HEK293 (cell line): ENCODE measurements at regions not wholly inside any gene's neighbourhood (a gene's known extent, or its start where the extent isn't known, plus 50 kb on each side); places are given as distances from the start of the nearest gene placed in this dataset.

Experiments used
- CTCF ChIA-PET: fragments of 350-600 bp; formaldehyde crosslinking; extraction: SDS; loops from one replicate; lab custom pipeline; 2021; ENCODE audit warnings: antibody characterized with exemption; lab: Yijun Ruan, JAX
- POLR2A ChIA-PET: fragments of 300-600 bp; formaldehyde crosslinking; extraction: SDS; loops from one replicate; lab custom pipeline; 2020; ENCODE audit warnings: antibody characterized with exemption, inconsistent platforms; lab: Yijun Ruan, JAX
- H3K27ac ChIP-seq: fragments of 200-500 bp; sonication (Bioruptor generic); 2 replicates; pipeline ENCODE4 v1.5.1; 2014; ENCODE audit warnings: low read depth, low read length, control low read depth, inconsistent platforms; ENCODE audit errors: extremely low read depth
- H3K36me3 ChIP-seq, 2 experiments: fragments of 200-500 bp in 1 of 2; sonication (Bioruptor generic) in 1 of 2; 1 replicate in 1 of 2; 2 replicates in 1 of 2; pipeline ENCODE4 v1.5.1; 2014 to 2017; ENCODE audit warnings: inconsistent platforms in 2 of 2, low read length in 2 of 2; ENCODE audit not compliant: control insufficient read depth in 2 of 2, insufficient read depth in 1 of 2
- H3K4me1 ChIP-seq: fragments of 200-500 bp; sonication (Bioruptor generic); 2 replicates; pipeline ENCODE4 v1.5.1; 2014; ENCODE audit warnings: mild to moderate bottlenecking, low read length, inconsistent platforms; ENCODE audit not compliant: control insufficient read depth, insufficient read depth
- H3K4me3 ChIP-seq: 2 replicates; pipeline ENCODE4 v1.5.1; 2011; ENCODE audit warnings: low read depth, mild to moderate bottlenecking, control low read depth, low read length, moderate library complexity
- H3K9me3 ChIP-seq: fragments of 200-500 bp; sonication (Bioruptor generic); 2 replicates; pipeline ENCODE4 v1.5.1; 2014; ENCODE audit warnings: low read depth, low read length, inconsistent platforms; ENCODE audit not compliant: control insufficient read depth, insufficient read depth
- HOXD13 ChIP-seq: sonication (generic); formaldehyde crosslinking; IDR thresholded peaks from 2 replicates; pipeline ENCODE4 v1.8.0; 2022; ENCODE audit warnings: missing genetic modification reagents, borderline replicate concordance
- KLF17 ChIP-seq: fragments of 450-650 bp; formaldehyde crosslinking; IDR thresholded peaks from 2 replicates; pipeline ENCODE4 v1.5.1; 2016; ENCODE audit warnings: missing biosample characterization, missing genetic modification characterization
- PRDM6 ChIP-seq: fragments of 450-650 bp; formaldehyde crosslinking; IDR thresholded peaks from 2 replicates; pipeline ENCODE4 v1.5.1; 2017; ENCODE audit warnings: missing biosample characterization, missing genetic modification characterization
- TCF7L2 ChIP-seq: IDR thresholded peaks from 2 replicates; pipeline ENCODE4 v1.6.1; 2011; ENCODE audit warnings: low read depth, mild to moderate bottlenecking, inconsistent platforms, low read length, moderate library complexity, borderline replicate concordance
- YY2 ChIP-seq: fragments of 450-650 bp; formaldehyde crosslinking; IDR thresholded peaks from 2 replicates; pipeline ENCODE4 v1.5.1; 2016; ENCODE audit warnings: missing biosample characterization, missing genetic modification characterization
- ZBTB48 ChIP-seq: fragments of 450-650 bp; formaldehyde crosslinking; IDR thresholded peaks from 2 replicates; pipeline ENCODE4 v1.5.1; 2016; ENCODE audit warnings: missing biosample characterization, missing genetic modification characterization
- ZFP41 ChIP-seq: fragments of 450-650 bp; formaldehyde crosslinking; IDR thresholded peaks from 2 replicates; pipeline ENCODE4 v1.5.1; 2016; ENCODE audit warnings: missing biosample characterization, missing genetic modification characterization, borderline replicate concordance
- ZNF26 ChIP-seq: fragments of 450-650 bp; formaldehyde crosslinking; IDR thresholded peaks from 2 replicates; pipeline ENCODE4 v1.5.1; 2016; ENCODE audit warnings: missing biosample characterization, missing genetic modification characterization
- ZNF324 ChIP-seq: fragments of 450-650 bp; formaldehyde crosslinking; IDR thresholded peaks from 2 replicates; pipeline ENCODE4 v1.5.1; 2016; ENCODE audit warnings: missing biosample characterization, missing genetic modification characterization
- ZNF501 ChIP-seq: fragments of 450-650 bp; formaldehyde crosslinking; IDR thresholded peaks from 2 replicates; pipeline ENCODE4 v1.5.1; 2016; ENCODE audit warnings: missing biosample characterization, missing genetic modification characterization
- ZNF518A ChIP-seq: fragments of 450-650 bp; formaldehyde crosslinking; conservative IDR thresholded peaks from 2 replicates; pipeline ENCODE4 v1.5.1; 2016; ENCODE audit warnings: low read depth, missing biosample characterization, missing genetic modification characterization
- ZNF791 ChIP-seq: fragments of 450-650 bp; formaldehyde crosslinking; IDR thresholded peaks from 2 replicates; pipeline ENCODE4 v1.5.1; 2016; ENCODE audit warnings: missing biosample characterization, missing genetic modification characterization
- ZSCAN18 ChIP-seq: fragments of 450-650 bp; formaldehyde crosslinking; IDR thresholded peaks from 2 replicates; pipeline ENCODE4 v1.5.1; 2016; ENCODE audit warnings: missing biosample characterization, missing genetic modification characterization

GRCh38 chr11:116517077-116517476 is 255.7 kb downstream of the BUD13 start:
- ChIA-PET CTCF (no interaction called here), POLR2A (no interaction called here)
- no peak for TF ChIP-seq ZFP41
- TF ChIP-seq ZNF324 (tag by site-specific recombination) = no peak
- no peak for TF ChIP-seq PRDM6 (tag by site-specific recombination)
- no peak for TF ChIP-seq ZSCAN18
- no peak for TF ChIP-seq HOXD13 (CRISPR knock-in tag)
- TF ChIP-seq KLF17 = no peak
- TF ChIP-seq ZBTB48 = no peak
- no peak for TF ChIP-seq TCF7L2
- Histone ChIP-seq H3K4me3 (no peak overlapping the region), H3K9me3 (no peaks in the 10 kb centered on the region), H3K27ac (no peak overlapping the region), H3K36me3 (no peaks in the 10 kb centered on the region), H3K4me1 (no peaks in the 10 kb centered on the region)

GRCh38 chr11:116515664-116516184 is 257.1 kb downstream of the BUD13 start:
- TF ChIP-seq ZNF518A (tag by site-specific recombination) (no peak), ZNF26 (no peak), ZNF791 (tag by site-specific recombination) (no peak), YY2 (tag by site-specific recombination) (no peak), ZNF501 (tag by site-specific recombination) (no peak)
- POLR2A ChIA-PET = no interaction called here
- CTCF ChIA-PET = no interaction called here

More at GRCh38 chr11:116515664-116516184, 257.1 kb downstream of the BUD13 start:
- no peaks in the 10 kb centered on the region for H3K9me3 ChIP-seq
- no peak overlapping the region for H3K4me3 ChIP-seq
- H3K4me1 ChIP-seq = no peaks in the 10 kb centered on the region
- H3K36me3 ChIP-seq = no peaks in the 10 kb centered on the region
- H3K27ac ChIP-seq = no peak overlapping the region
